Gastroesophageal sphincter (tissue), 4 donors: ENCODE measurements at regions not wholly inside any gene's neighbourhood (a gene's known extent, or its start where the extent isn't known, plus 50 kb on each side); places are given as distances from the start of the nearest gene placed in this dataset.

Experiments used
- ATAC-seq: fragments of 150-250 bp; one replicate; pipeline ENCODE4 v1.9.1; 2016; ENCODE audit warnings: mild to moderate bottlenecking, moderate library complexity
- H3K27ac ChIP-seq, 4 donors: fragments of 200-600 bp; sonication (generic) in 3 of 4; 1 replicate in 3 of 4; 2 replicates in 1 of 4; pipeline ENCODE4 v1.5.1; 2016 to 2019
- H3K27me3 ChIP-seq: fragments of 200-600 bp; sonication (generic); one replicate; pipeline ENCODE4 v1.5.1; 2019
- H3K36me3 ChIP-seq, 2 donors: fragments of 200-600 bp; sonication (generic); one replicate each; pipeline ENCODE4 v1.5.1; 2019; ENCODE audit warnings: control low read depth in 1 of 2
- H3K4me1 ChIP-seq, 3 donors: fragments of 200-600 bp; sonication (generic); 1 replicate in 2 of 3; 2 replicates in 1 of 3; pipeline ENCODE4 v1.5.1; 2016 to 2019; ENCODE audit warnings: control low read depth in 2 of 3
- H3K4me3 ChIP-seq, 2 donors: fragments of 200-600 bp; sonication (generic); one replicate each; pipeline ENCODE4 v1.5.1; 2019; ENCODE audit warnings: mild to moderate bottlenecking in 1 of 2, moderate library complexity in 1 of 2
- H3K9me3 ChIP-seq, 3 donors: fragments of 200-600 bp; sonication (generic); one replicate each; pipeline ENCODE4 v1.5.1; 2017 to 2019; ENCODE audit warnings: control low read depth in 2 of 3
- EP300 ChIP-seq: sonication (generic); formaldehyde crosslinking; IDR thresholded peaks from one replicate; pipeline ENCODE4 v1.6.1; 2017; ENCODE audit warnings: antibody characterized with exemption, mild to moderate bottlenecking
- POLR2A ChIP-seq, 2 donors: fragments of 450-650 bp; IDR thresholded peaks; one replicate each; pipeline ENCODE4 v1.6.1; 2017; ENCODE audit warnings: antibody characterized with exemption in 2 of 2, mild to moderate bottlenecking in 2 of 2, moderate library complexity in 1 of 2
- POLR2AphosphoS5 ChIP-seq: sonication (generic); formaldehyde crosslinking; IDR thresholded peaks from one replicate; pipeline ENCODE4 v1.6.1; 2017; ENCODE audit warnings: antibody characterized with exemption
- WGBS, 2 donors: methylation state at CpG; one replicate each; pipeline ENCODE4 v1.1.5; 2018; ENCODE audit warnings: low coverage in 1 of 2; 5-methylcytosine and 5-hydroxymethylcytosine counted together
- TF ChIP-seq, protein P1 (sequence below), 4 experiments: fragments of 200-600 bp in 2 of 4; fragments of 450-650 bp in 2 of 4; sonication (generic) in 1 of 4; IDR thresholded peaks; one replicate each; pipeline ENCODE4 v1.5.1; 2017 to 2019; ENCODE audit warnings: antibody characterized with exemption in 4 of 4, mild to moderate bottlenecking in 2 of 4, moderate library complexity in 2 of 4

DNA sequence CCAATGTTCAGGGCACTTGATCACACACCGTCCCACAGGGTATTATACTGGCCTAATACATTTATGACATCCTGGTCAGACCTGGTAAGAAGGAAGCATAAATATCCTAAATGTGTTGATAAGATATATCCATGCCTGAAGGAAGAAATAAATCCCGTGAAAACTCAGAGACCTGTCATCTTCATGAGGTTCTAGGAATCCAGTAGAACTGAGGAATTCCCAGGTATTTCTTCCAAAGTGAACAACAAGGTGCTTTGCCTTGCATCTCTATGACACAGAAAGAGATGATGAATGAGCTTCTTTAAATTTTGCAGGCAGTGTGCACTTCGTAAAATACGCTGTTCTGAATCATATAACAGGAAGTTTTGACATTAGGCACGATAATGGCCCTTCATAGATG is 78.1 kb upstream of the VGLL3 start:
- TF ChIP-seq POLR2AphosphoS5, result no peak
- TF ChIP-seq, protein P1, sequence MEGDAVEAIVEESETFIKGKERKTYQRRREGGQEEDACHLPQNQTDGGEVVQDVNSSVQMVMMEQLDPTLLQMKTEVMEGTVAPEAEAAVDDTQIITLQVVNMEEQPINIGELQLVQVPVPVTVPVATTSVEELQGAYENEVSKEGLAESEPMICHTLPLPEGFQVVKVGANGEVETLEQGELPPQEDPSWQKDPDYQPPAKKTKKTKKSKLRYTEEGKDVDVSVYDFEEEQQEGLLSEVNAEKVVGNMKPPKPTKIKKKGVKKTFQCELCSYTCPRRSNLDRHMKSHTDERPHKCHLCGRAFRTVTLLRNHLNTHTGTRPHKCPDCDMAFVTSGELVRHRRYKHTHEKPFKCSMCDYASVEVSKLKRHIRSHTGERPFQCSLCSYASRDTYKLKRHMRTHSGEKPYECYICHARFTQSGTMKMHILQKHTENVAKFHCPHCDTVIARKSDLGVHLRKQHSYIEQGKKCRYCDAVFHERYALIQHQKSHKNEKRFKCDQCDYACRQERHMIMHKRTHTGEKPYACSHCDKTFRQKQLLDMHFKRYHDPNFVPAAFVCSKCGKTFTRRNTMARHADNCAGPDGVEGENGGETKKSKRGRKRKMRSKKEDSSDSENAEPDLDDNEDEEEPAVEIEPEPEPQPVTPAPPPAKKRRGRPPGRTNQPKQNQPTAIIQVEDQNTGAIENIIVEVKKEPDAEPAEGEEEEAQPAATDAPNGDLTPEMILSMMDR (IDR thresholded peaks at IDR 0.05), result no peak
- no peak for TF ChIP-seq EP300
- no peak for TF ChIP-seq POLR2A (IDR thresholded peaks at IDR 0.05)
- 77% methylated on average over 4 to 5 of the region's 5 CpGs for WGBS, 2 donors

GRCh38 chr3:87062685-87063084 is 71.7 kb upstream of the VGLL3 start:
- no peak for ATAC-seq

More for the DNA sequence above, 78.1 kb upstream of the VGLL3 start:
- Histone ChIP-seq H3K36me3 (no peaks in the 10 kb centered on the region), H3K4me1 (no peaks in the 10 kb centered on the region), H3K27me3 (no peaks in the 10 kb centered on the region), H3K27ac (no peak overlapping the region), H3K9me3 (no peaks in the 10 kb centered on the region), H3K4me3 (no peak overlapping the region)
- ATAC-seq, result no peak

DNA sequence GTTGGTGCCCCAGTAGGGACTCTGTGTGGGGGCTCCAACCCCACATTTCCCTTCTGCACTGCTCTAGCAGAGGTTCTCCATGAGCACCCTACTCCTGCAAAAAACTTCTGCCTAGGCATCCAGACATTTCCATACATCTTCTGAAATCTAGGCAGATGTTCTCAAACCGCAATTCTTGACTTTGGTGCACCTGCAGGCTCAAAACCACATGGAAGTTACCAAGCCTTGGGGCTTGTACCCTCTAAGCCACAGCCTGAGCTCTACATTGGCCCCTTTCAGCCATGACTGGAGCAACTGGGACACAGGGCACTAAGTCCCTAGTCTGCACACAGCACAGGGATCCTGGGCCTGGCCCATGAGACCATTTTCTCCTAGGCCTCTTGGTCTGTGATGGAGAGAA is 66.5 kb upstream of the VGLL3 start:
- WGBS, 2 donors, result no CpG with 5 or more reads among the region's 1 CpG
- Histone ChIP-seq H3K9me3 (no peaks in the 10 kb centered on the region), H3K4me1 (no peaks in the 10 kb centered on the region), H3K27ac (no peak overlapping the region), H3K36me3 (no peaks in the 10 kb centered on the region), H3K27me3 (no peaks in the 10 kb centered on the region), H3K4me3 (no peak overlapping the region)
- no peak for ATAC-seq
- TF ChIP-seq POLR2AphosphoS5, result no peak
- TF ChIP-seq POLR2A (IDR thresholded peaks at IDR 0.05), result no peak
- TF ChIP-seq, protein P1 (IDR thresholded peaks at IDR 0.05), result no peak
- TF ChIP-seq EP300, result no peak

More at GRCh38 chr3:87062685-87063084, 71.7 kb upstream of the VGLL3 start:
- Histone ChIP-seq H3K27ac (no peak overlapping the region), H3K4me1 (no peaks in the 10 kb centered on the region), H3K27me3 (no peaks in the 10 kb centered on the region), H3K9me3 (no peaks in the 10 kb centered on the region), H3K36me3 (no peaks in the 10 kb centered on the region), H3K4me3 (no peak overlapping the region)
- WGBS, 2 donors, result 75 to 93% methylated on average over 3 of the region's 3 CpGs
- no peak for TF ChIP-seq POLR2AphosphoS5
- TF ChIP-seq, protein P1 (IDR thresholded peaks at IDR 0.05), result no peak
- no peak for TF ChIP-seq EP300
- TF ChIP-seq POLR2A (IDR thresholded peaks at IDR 0.05), result no peak

GRCh38 chr3:87053553-87053952 is 62.6 kb upstream of the VGLL3 start:
- TF ChIP-seq POLR2AphosphoS5 (no peak), EP300 (no peak), POLR2A (IDR thresholded peaks at IDR 0.05) (no peak)
- TF ChIP-seq, protein P1 (IDR thresholded peaks at IDR 0.05), result no peak
- no peaks in the 10 kb centered on the region for H3K4me1 ChIP-seq
- no peaks in the 10 kb centered on the region for H3K36me3 ChIP-seq
- no peak overlapping the region for H3K4me3 ChIP-seq
- no peaks in the 10 kb centered on the region for H3K27me3 ChIP-seq
- H3K27ac ChIP-seq, result no peak overlapping the region
- no peaks in the 10 kb centered on the region for H3K9me3 ChIP-seq
- no peak for ATAC-seq

DNA sequence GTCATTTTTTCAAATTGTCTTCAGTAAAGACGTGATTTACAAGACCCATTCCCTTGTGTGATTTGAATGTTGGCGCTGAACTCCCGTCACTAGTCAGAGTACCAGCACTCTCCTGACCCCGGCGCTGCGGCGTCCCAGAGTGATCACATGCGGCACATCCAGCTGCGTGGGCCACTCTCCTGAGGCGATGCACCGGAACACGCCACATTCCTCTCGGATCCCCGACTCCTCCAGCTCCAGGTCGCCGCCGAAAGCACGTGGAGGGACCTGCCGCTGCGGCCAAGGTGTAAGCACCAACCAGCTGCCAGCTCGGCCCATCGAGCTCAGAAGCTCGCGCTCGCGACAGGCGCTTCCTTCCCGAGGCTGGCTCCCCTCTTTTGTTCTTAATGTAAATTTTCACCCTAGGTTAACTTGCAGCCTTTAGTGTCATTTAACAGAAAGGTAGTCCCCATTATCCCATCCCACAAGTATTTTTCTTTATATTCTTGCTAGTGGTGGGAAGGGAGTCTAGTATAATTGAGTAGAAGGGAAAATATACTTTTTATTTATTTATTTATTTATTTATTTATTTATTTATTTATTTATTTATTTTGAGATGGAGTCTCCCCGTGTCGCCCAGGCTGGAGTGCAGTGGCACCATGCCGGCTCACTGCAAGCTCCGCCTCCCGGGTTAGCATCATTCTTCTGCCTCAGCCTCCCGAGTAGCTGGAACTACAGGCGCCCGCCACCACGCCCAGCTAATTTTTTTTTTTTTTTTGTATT is 61.7 kb upstream of the VGLL3 start:
- Histone ChIP-seq H3K4me1 (no peaks in the 10 kb centered on the region), H3K27me3 (no peaks in the 10 kb centered on the region), H3K4me3 (no peak overlapping the region), H3K27ac (no peak overlapping the region), H3K36me3 (no peaks in the 10 kb centered on the region), H3K9me3 (no peaks in the 10 kb centered on the region)
- no peak for ATAC-seq
- 47 to 88% methylated on average over 7 to 9 of the region's 37 CpGs for WGBS, 2 donors
- TF ChIP-seq EP300 (no peak), POLR2AphosphoS5 (no peak)
- TF ChIP-seq, protein P1 (IDR thresholded peaks at IDR 0.05), result no peak
